ENCODE measurements at regions not wholly inside any gene's neighbourhood (a gene's known extent, or its start where the extent isn't known, plus 50 kb on each side); places are given as distances from the start of the nearest gene placed in this dataset.
"Not testable (repeated sequence)": the region's sequence is repeated elsewhere in the genome, so short reads cannot be mapped to it uniquely, and the experiment has no call there.

- TF ChIP-seq CTCF (IDR thresholded peaks at IDR 0.05; ENCODE audit: low read depth, low read length): no peak
Measured at GRCh38 chr2:230636684-230637271, 75.9 kb upstream of the CAB39 start.

GRCh38 chr2:230637486-230637885 lies 75.2 kb upstream of the CAB39 start:
- not testable (repeated sequence) for DNase-seq (ENCODE audit: extremely low read depth, low read depth)

More at GRCh38 chr2:230636684-230637271, 75.9 kb upstream of the CAB39 start:
- no peak for DNase-seq (ENCODE audit: extremely low read depth, low read depth)

DNA sequence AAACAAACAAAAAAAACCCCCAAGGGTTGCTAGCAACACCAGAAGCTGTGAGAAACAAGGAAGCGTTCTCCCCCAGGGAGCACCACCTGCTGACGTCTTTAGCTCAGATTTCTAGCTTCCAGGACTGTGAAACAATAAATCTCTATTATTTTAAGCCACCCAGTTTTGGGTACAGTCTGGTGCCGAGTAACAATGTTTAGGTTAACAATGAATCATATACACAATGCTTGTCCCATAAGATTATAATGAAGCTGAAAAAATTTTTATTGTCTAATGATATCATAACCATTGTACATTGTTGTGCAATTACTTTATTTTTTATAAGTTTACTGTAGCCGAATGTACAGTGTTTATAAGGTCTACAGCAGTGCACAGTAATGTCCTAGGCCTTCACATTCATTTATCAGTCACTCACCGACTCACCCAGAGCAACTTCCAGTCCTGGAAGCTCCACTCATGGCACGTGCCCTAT lies 72.1 kb upstream of the CAB39 start:
- TF ChIP-seq CTCF (IDR thresholded peaks at IDR 0.05; ENCODE audit: low read depth, low read length): no peak
- DNase-seq (ENCODE audit: extremely low read depth, low read depth): no peak

DNA sequence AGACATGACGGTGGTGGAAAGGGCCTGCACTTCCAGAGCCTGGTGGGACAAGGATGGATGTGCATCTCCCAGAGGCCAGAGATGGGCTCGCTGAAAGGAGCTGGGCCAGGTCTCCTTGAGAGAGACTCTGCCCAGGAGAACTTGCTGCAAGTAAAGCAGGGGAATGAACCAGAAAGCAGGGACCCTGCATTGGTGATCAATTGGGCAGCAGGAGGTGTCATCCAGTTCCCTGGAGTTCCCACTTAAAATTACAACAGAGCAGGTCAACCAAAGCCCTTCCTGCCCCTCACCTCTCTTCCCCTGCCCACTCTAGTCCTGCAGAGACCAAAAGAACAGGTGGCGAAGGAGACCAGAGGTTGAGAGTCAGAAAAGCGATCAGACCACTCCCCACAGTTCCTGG lies 69.7 kb upstream of the CAB39 start:
- no peak for TF ChIP-seq CTCF (IDR thresholded peaks at IDR 0.05; ENCODE audit: low read depth, low read length)
- no peak for DNase-seq (ENCODE audit: extremely low read depth, low read depth)

DNA sequence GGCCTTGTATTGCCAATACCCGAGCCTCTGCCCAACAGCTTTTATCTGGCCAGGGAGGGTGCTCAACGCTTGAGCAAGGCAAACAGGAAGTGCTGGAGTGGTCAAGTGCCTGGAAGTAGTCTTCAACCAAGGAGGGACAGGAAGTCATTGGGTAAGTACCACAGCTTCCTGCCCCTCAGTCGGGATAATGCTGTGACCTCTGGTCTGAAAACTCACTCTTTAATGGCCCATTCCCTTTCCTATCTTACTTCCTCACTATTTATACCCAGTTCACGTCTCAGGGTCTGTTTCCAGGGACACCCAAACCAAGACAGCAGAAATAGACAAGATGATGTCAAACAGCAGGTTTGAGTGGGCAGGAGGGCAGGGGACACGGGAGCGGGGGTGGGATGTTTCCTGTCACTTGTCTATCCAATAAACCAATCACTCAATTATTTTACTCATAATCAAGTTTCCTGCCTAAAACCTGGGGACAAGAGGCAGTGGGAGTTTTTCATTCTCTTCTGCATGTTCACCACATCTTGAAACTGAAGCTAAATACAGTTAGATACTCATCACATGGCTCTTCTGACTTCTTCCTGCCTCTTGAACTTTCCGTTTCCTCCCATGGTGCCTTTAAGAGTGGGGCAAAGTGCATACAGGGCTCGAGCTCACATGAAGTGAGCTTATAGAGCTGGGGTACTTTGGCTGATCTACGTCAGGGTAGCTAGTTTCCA lies 68.9 kb upstream of the CAB39 start:
- DNase-seq (ENCODE audit: extremely low read depth, low read depth): no peak
- no peak for TF ChIP-seq CTCF (IDR thresholded peaks at IDR 0.05; ENCODE audit: low read depth, low read length)

- DNase-seq (ENCODE audit: extremely low read depth, low read depth): no peak
- TF ChIP-seq CTCF (IDR thresholded peaks at IDR 0.05; ENCODE audit: low read depth, low read length): no peak
Measured at GRCh38 chr2:230644356-230644935, 68.2 kb upstream of the CAB39 start.

DNA sequence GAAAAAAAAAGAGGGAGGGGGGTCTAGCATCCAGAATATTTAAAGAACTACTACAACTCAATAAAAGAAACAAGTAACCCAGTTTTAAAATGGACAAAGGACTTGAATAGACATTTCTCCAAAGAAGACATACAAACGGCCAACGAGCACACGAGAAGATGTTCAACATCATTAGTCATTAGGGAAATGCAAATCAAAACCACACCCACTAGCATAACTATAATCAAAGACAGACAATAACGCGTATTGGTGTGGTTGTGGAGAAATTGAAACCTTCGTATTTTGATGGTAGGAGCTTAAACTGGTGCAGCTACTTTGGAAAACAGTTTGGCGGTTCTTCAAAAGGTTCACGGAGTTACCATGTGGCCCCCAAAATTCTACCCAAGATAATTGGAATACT lies 64.3 kb upstream of the CAB39 start:
- DNase-seq (ENCODE audit: extremely low read depth, low read depth): no peak
- TF ChIP-seq CTCF (IDR thresholded peaks at IDR 0.05; ENCODE audit: low read depth, low read length): no peak

Measured in AG09319 (cell line).